Astrocyte (in vitro differentiated cells and primary cell): ENCODE measurements at regions not wholly inside any gene's neighbourhood (a gene's known extent, or its start where the extent isn't known, plus 50 kb on each side); places are given as distances from the start of the nearest gene placed in this dataset.

Source experiments
- DNase-seq: peaks from one replicate; pipeline ENCODE4 v3.0.0-alpha.2; 2010; ENCODE audit warnings: low read depth
- FAIRE-seq: peaks from 2 replicates; lab custom pipeline; 2011; peaks lifted over from hg19 to GRCh38; lab: Jason Lieb, UNC
- H2AFZ ChIP-seq: 2 replicates; pipeline ENCODE4 v1.6.0; 2012; ENCODE audit warnings: low read depth, low read length, inconsistent platforms
- H3K27ac ChIP-seq: 2 replicates; pipeline ENCODE4 v1.5.1; 2011; ENCODE audit warnings: low read depth, low read length, inconsistent platforms
- H3K27me3 ChIP-seq: 2 replicates; pipeline ENCODE4 v1.6.0; 2011; ENCODE audit warnings: low read length, inconsistent platforms; ENCODE audit not compliant: insufficient read depth
- H3K36me3 ChIP-seq: 2 replicates; pipeline ENCODE4 v1.5.1; 2011; ENCODE audit warnings: low read length, inconsistent platforms; ENCODE audit not compliant: insufficient read depth
- H3K4me1 ChIP-seq: 2 replicates; pipeline ENCODE4 v1.5.1; 2011; ENCODE audit warnings: low read length, inconsistent platforms; ENCODE audit not compliant: insufficient read depth
- H3K4me2 ChIP-seq: 2 replicates; pipeline ENCODE4 v1.6.0; 2012; ENCODE audit warnings: low read length, inconsistent platforms
- H3K4me3 ChIP-seq: 2 replicates; pipeline ENCODE4 v1.5.1; 2011; ENCODE audit warnings: low read depth, mild to moderate bottlenecking, low read length, inconsistent platforms; ENCODE audit not compliant: insufficient read depth
- H3K79me2 ChIP-seq: 2 replicates; pipeline ENCODE4 v1.6.0; 2012; ENCODE audit warnings: mild to moderate bottlenecking, low read length, inconsistent platforms; ENCODE audit not compliant: insufficient read depth
- H3K9ac ChIP-seq: 2 replicates; pipeline ENCODE4 v1.6.0; 2012; ENCODE audit warnings: mild to moderate bottlenecking, low read length, inconsistent platforms
- H3K9me3 ChIP-seq: 2 replicates; pipeline ENCODE4 v1.5.1; 2012; ENCODE audit warnings: low read depth, mild to moderate bottlenecking, low read length, inconsistent platforms; ENCODE audit not compliant: insufficient read depth
- H4K20me1 ChIP-seq: 2 replicates; pipeline ENCODE4 v1.6.0; 2012; ENCODE audit warnings: low read length, inconsistent platforms; ENCODE audit not compliant: insufficient read depth
- H3K27ac Mint-ChIP-seq: one replicate; pipeline ENCODE4 v1.8.0; 2021; ENCODE audit warnings: mild to moderate bottlenecking, mixed read lengths; ENCODE audit not compliant: unreplicated experiment
- H3K27me3 Mint-ChIP-seq: one replicate; pipeline ENCODE4 v1.8.0; 2021; ENCODE audit warnings: low read depth, mixed read lengths; ENCODE audit not compliant: unreplicated experiment
- H3K36me3 Mint-ChIP-seq: one replicate; pipeline ENCODE4 v1.8.0; 2021; ENCODE audit warnings: low read depth, mixed read lengths; ENCODE audit not compliant: unreplicated experiment
- H3K4me1 Mint-ChIP-seq: one replicate; pipeline ENCODE4 v1.8.0; 2021; ENCODE audit warnings: low read depth, mixed read lengths; ENCODE audit not compliant: unreplicated experiment
- H3K4me3 Mint-ChIP-seq: one replicate; pipeline ENCODE4 v1.8.0; 2021; ENCODE audit warnings: mild to moderate bottlenecking, moderate library complexity, mixed read lengths; ENCODE audit not compliant: unreplicated experiment
- H3K9me3 Mint-ChIP-seq: one replicate; pipeline ENCODE4 v1.8.0; 2021; ENCODE audit warnings: mild to moderate bottlenecking, mixed read lengths; ENCODE audit not compliant: unreplicated experiment
- CTCF ChIP-seq: IDR thresholded peaks from 2 replicates; pipeline ENCODE4 v1.5.1; 2011; ENCODE audit warnings: low read depth, mild to moderate bottlenecking, inconsistent platforms, low read length, moderate library complexity; ENCODE audit not compliant: insufficient read depth
- EZH2 ChIP-seq: IDR thresholded peaks from 2 replicates; pipeline ENCODE4 v1.6.1; 2012; ENCODE audit warnings: mild to moderate bottlenecking, low read length, inconsistent platforms; ENCODE audit not compliant: insufficient read depth

- no peak overlapping the region for H3K4me2 ChIP-seq
- no peaks in the 10 kb centered on the region for H3K36me3 ChIP-seq
- no peak overlapping the region for H3K27ac ChIP-seq
- DNase-seq (no peak), FAIRE-seq (no peak)
- H3K9ac ChIP-seq: no peak overlapping the region
- H3K9me3 Mint-ChIP-seq: no peaks in the 10 kb centered on the region
- no peaks in the 10 kb centered on the region for H3K36me3 Mint-ChIP-seq
- H3K79me2 ChIP-seq: no peaks in the 10 kb centered on the region
- no peaks in the 10 kb centered on the region for H3K27me3 ChIP-seq
- H4K20me1 ChIP-seq: no peaks in the 10 kb centered on the region
- H3K4me3 Mint-ChIP-seq: no peak overlapping the region
- no peaks in the 10 kb centered on the region for H3K4me1 ChIP-seq
- no peaks in the 10 kb centered on the region for H3K27me3 Mint-ChIP-seq
- H3K4me3 ChIP-seq: no peak overlapping the region
- TF ChIP-seq CTCF (no peak), EZH2 (no peak)
- no peaks in the 10 kb centered on the region for H3K9me3 ChIP-seq
- H3K4me1 Mint-ChIP-seq: peaks cover 8% of the 10 kb centered on the region
- no peak overlapping the region for H3K27ac Mint-ChIP-seq
- no peak overlapping the region for H2AFZ ChIP-seq
Measured at GRCh38 chr7:86953653-86954336, 105.7 kb downstream of the ELAPOR2 start.

- no peak overlapping the region for H3K9ac ChIP-seq
- no peak overlapping the region for H3K27ac ChIP-seq
- no peaks in the 10 kb centered on the region for H3K4me1 ChIP-seq
- H3K79me2 ChIP-seq: no peaks in the 10 kb centered on the region
- no peaks in the 10 kb centered on the region for H3K27me3 ChIP-seq
- DNase-seq (no peak), FAIRE-seq (no peak)
- H3K4me2 ChIP-seq: no peak overlapping the region
- no peaks in the 10 kb centered on the region for H3K9me3 Mint-ChIP-seq
- H2AFZ ChIP-seq: no peak overlapping the region
- H3K36me3 ChIP-seq: no peaks in the 10 kb centered on the region
- H3K9me3 ChIP-seq: no peaks in the 10 kb centered on the region
- TF ChIP-seq EZH2 (no peak), CTCF (no peak)
- peaks cover 10% of the 10 kb centered on the region for H3K4me1 Mint-ChIP-seq
- H3K27me3 Mint-ChIP-seq: no peaks in the 10 kb centered on the region
- no peak overlapping the region for H3K4me3 Mint-ChIP-seq
- H4K20me1 ChIP-seq: no peaks in the 10 kb centered on the region
- H3K27ac Mint-ChIP-seq: no peak overlapping the region
- H3K4me3 ChIP-seq: no peak overlapping the region
- no peaks in the 10 kb centered on the region for H3K36me3 Mint-ChIP-seq
Measured at GRCh38 chr7:86953219-86953618, 106.2 kb downstream of the ELAPOR2 start.

- H3K4me1 ChIP-seq: no peaks in the 10 kb centered on the region
- DNase-seq: no peak
- no peaks in the 10 kb centered on the region for H3K36me3 Mint-ChIP-seq
- no peak overlapping the region for H3K4me3 ChIP-seq
- no peak for TF ChIP-seq EZH2
- no peak for TF ChIP-seq CTCF
- no peak overlapping the region for H3K4me2 ChIP-seq
- H3K27ac ChIP-seq: no peak overlapping the region
- no peak overlapping the region for H2AFZ ChIP-seq
- H3K36me3 ChIP-seq: no peaks in the 10 kb centered on the region
- no peak for FAIRE-seq
- H3K4me3 Mint-ChIP-seq: no peak overlapping the region
- H4K20me1 ChIP-seq: no peaks in the 10 kb centered on the region
- H3K4me1 Mint-ChIP-seq: peaks cover 20% of the 10 kb centered on the region
- H3K9me3 Mint-ChIP-seq: no peaks in the 10 kb centered on the region
- no peaks in the 10 kb centered on the region for H3K9me3 ChIP-seq
- no peaks in the 10 kb centered on the region for H3K27me3 ChIP-seq
- H3K79me2 ChIP-seq: no peaks in the 10 kb centered on the region
- H3K27me3 Mint-ChIP-seq: no peaks in the 10 kb centered on the region
- H3K27ac Mint-ChIP-seq: no peak overlapping the region
- no peak overlapping the region for H3K9ac ChIP-seq
Measured at GRCh38 chr7:86951895-86952294, 107.6 kb downstream of the ELAPOR2 start.
